Neuronal stem cell (in vitro differentiated cells): ENCODE measurements at regions not wholly inside any gene's neighbourhood (a gene's known extent, or its start where the extent isn't known, plus 50 kb on each side); places are given as distances from the start of the nearest gene placed in this dataset.

Experiments
- DNase-seq: peaks from one replicate; pipeline ENCODE4 v3.0.0-alpha.2; 2013; ENCODE audit warnings: low spot score
- H2AFZ ChIP-seq: one replicate; pipeline ENCODE4 v1.6.1; 2013; ENCODE audit warnings: mild to moderate bottlenecking, low read length, inconsistent platforms
- H2AK5ac ChIP-seq: 2 replicates; pipeline ENCODE4 v1.6.1; 2013; ENCODE audit warnings: low read depth, mild to moderate bottlenecking, inconsistent platforms, low read length, moderate library complexity, mixed read lengths
- H2BK120ac ChIP-seq: 2 replicates; pipeline ENCODE4 v1.6.1; 2013; ENCODE audit warnings: low read depth, mild to moderate bottlenecking, inconsistent platforms, low read length, moderate library complexity, mixed read lengths
- H2BK12ac ChIP-seq: one replicate; pipeline ENCODE4 v1.6.1; 2013; ENCODE audit warnings: low read length, inconsistent platforms
- H2BK15ac ChIP-seq: 2 replicates; pipeline ENCODE4 v1.6.1; 2013; ENCODE audit warnings: mild to moderate bottlenecking, low read length, inconsistent platforms, mixed read lengths
- H2BK5ac ChIP-seq: one replicate; pipeline ENCODE4 v1.6.1; 2013; ENCODE audit warnings: inconsistent platforms, mild to moderate bottlenecking, low read length, moderate library complexity
- H3K14ac ChIP-seq: one replicate; pipeline ENCODE4 v1.6.1; 2013; ENCODE audit warnings: low read length, inconsistent platforms
- H3K18ac ChIP-seq: 2 replicates; pipeline ENCODE4 v1.6.1; 2013; ENCODE audit warnings: low read length, inconsistent platforms
- H3K23ac ChIP-seq: 2 replicates; pipeline ENCODE4 v1.6.1; 2013; ENCODE audit warnings: low read depth, mild to moderate bottlenecking, mixed read lengths, low read length, inconsistent platforms; ENCODE audit not compliant: poor library complexity
- H3K27ac ChIP-seq: replicated peaks from 3 replicates; pipeline ENCODE4 v1.5.1; 2013; ENCODE audit warnings: low read length, inconsistent platforms
- H3K27me3 ChIP-seq, 3 experiments: 2 replicates each; pipeline ENCODE4 v1.6.1; 2013; ENCODE audit warnings: low read length in 3 of 3, mild to moderate bottlenecking in 2 of 3, inconsistent platforms in 1 of 3, low read depth in 1 of 3, mixed read lengths in 1 of 3, moderate library complexity in 1 of 3; ENCODE audit not compliant: control insufficient read depth in 3 of 3, insufficient read depth in 3 of 3
- H3K36me3 ChIP-seq, 2 donors: replicated peaks in 1 of 2; 2 replicates each; pipeline ENCODE4 v1.6.1; 2013; ENCODE audit warnings: low read length in 2 of 2; ENCODE audit not compliant: control insufficient read depth in 2 of 2, insufficient read depth in 2 of 2
- H3K4ac ChIP-seq: 2 replicates; pipeline ENCODE4 v1.6.1; 2013; ENCODE audit warnings: inconsistent platforms, mild to moderate bottlenecking, low read length, moderate library complexity
- H3K4me1 ChIP-seq, 2 donors: 1 replicate in 1 of 2; 2 replicates in 1 of 2; pipeline ENCODE4 v1.6.1; 2013; ENCODE audit warnings: low read length in 2 of 2, low read depth in 1 of 2; ENCODE audit not compliant: control insufficient read depth in 2 of 2, insufficient read depth in 1 of 2
- H3K4me2 ChIP-seq: one replicate; pipeline ENCODE4 v1.6.1; 2013; ENCODE audit warnings: mild to moderate bottlenecking, low read length, inconsistent platforms; ENCODE audit not compliant: insufficient read depth, poor library complexity, severe bottlenecking
- H3K4me3 ChIP-seq, 2 donors: 2 replicates each; pipeline ENCODE4 v1.5.1; 2013; ENCODE audit warnings: low read length in 2 of 2, mild to moderate bottlenecking in 2 of 2, inconsistent platforms in 1 of 2, moderate library complexity in 1 of 2
- H3K79me1 ChIP-seq: one replicate; pipeline ENCODE4 v1.6.1; 2013; ENCODE audit warnings: low read depth, mild to moderate bottlenecking, inconsistent platforms, low read length, moderate library complexity
- H3K9ac ChIP-seq: one replicate; pipeline ENCODE4 v1.6.1; 2013; ENCODE audit warnings: mild to moderate bottlenecking, low read depth, low read length, inconsistent platforms; ENCODE audit not compliant: poor library complexity
- H3K9me3 ChIP-seq, 2 donors: replicated peaks in 1 of 2; 2 replicates each; pipeline versions ENCODE3 to v1.6.1; 2013; ENCODE audit warnings: low read length in 2 of 2, mild to moderate bottlenecking in 2 of 2, inconsistent platforms in 1 of 2, low read depth in 1 of 2, mixed read lengths in 1 of 2, moderate library complexity in 1 of 2; ENCODE audit not compliant: control insufficient read depth in 2 of 2, insufficient read depth in 1 of 2
- H4K8ac ChIP-seq: one replicate; pipeline ENCODE4 v1.6.1; 2013; ENCODE audit warnings: low read depth, mild to moderate bottlenecking, inconsistent platforms, low read length, moderate library complexity
- H4K91ac ChIP-seq: one replicate; pipeline ENCODE4 v1.6.1; 2013; ENCODE audit warnings: low read length, low read depth, mild to moderate bottlenecking, inconsistent platforms; ENCODE audit not compliant: poor library complexity
- WGBS, 2 donors: extraction: QIAGEN DNeasy Blood & Tissue Kit; methylation state at CpG; one replicate each; pipeline ENCODE4 v1.1.7; 2013; ENCODE audit warnings: missing lambda C conversion rate in 2 of 2, mixed read lengths in 1 of 2; ENCODE audit not compliant: insufficient read length in 2 of 2, insufficient replicate concordance in 1 of 2; ENCODE audit errors: extremely low coverage in 2 of 2; 5-methylcytosine and 5-hydroxymethylcytosine counted together

GRCh38 chr4:159410076-159410777 lies 307.3 kb downstream of the RAPGEF2 start:
- Histone ChIP-seq H3K27me3 (no peaks in the 10 kb centered on the region), H4K91ac (no peak overlapping the region), H2AFZ (no peak overlapping the region), H3K14ac (no peak overlapping the region), H2BK12ac (no peak overlapping the region), H3K9me3 (no peaks in the 10 kb centered on the region), H3K4ac (no peak overlapping the region), H4K8ac (no peak overlapping the region), H3K4me3 (no peak overlapping the region), H2AK5ac (no peak overlapping the region), H2BK5ac (no peak overlapping the region), H2BK15ac (no peak overlapping the region), H3K27ac (no peak overlapping the region), H3K36me3 (no peaks in the 10 kb centered on the region), H3K9ac (no peak overlapping the region), H3K18ac (no peak overlapping the region), H3K23ac (no peak overlapping the region), H3K4me1 (no peaks in the 10 kb centered on the region), H3K4me2 (no peak overlapping the region), H3K79me1 (no peaks in the 10 kb centered on the region), H2BK120ac (no peak overlapping the region)
- WGBS, 2 donors, result no CpG with 5 or more reads among the region's 4 CpGs
- no peak for DNase-seq

GRCh38 chr4:159410891-159411290 lies 308.0 kb downstream of the RAPGEF2 start:
- Histone ChIP-seq H2BK15ac (no peak overlapping the region), H3K27ac (no peak overlapping the region), H3K18ac (no peak overlapping the region), H3K9me3 (no peaks in the 10 kb centered on the region), H3K4me2 (no peak overlapping the region), H3K79me1 (no peaks in the 10 kb centered on the region), H3K27me3 (no peaks in the 10 kb centered on the region), H3K23ac (no peak overlapping the region), H3K9ac (no peak overlapping the region), H2BK5ac (no peak overlapping the region), H3K4me3 (no peak overlapping the region), H3K14ac (no peak overlapping the region), H4K8ac (no peak overlapping the region), H2BK12ac (no peak overlapping the region), H2BK120ac (no peak overlapping the region), H4K91ac (no peak overlapping the region), H2AFZ (no peak overlapping the region), H2AK5ac (no peak overlapping the region), H3K4me1 (no peaks in the 10 kb centered on the region), H3K36me3 (no peaks in the 10 kb centered on the region), H3K4ac (no peak overlapping the region)
- whole genome bisulfite sequencing, 2 donors, result no CpG with 5 or more reads among the region's 5 CpGs
- no peak for DNase-seq

- no peak overlapping the region for H3K4me3 ChIP-seq
- no peaks in the 10 kb centered on the region for H3K4me1 ChIP-seq
- H4K91ac ChIP-seq, result no peak overlapping the region
- no peak overlapping the region for H3K27ac ChIP-seq
- no peak overlapping the region for H3K14ac ChIP-seq
- no peak overlapping the region for H3K9ac ChIP-seq
- H3K4ac ChIP-seq, result no peak overlapping the region
- no peak for DNase-seq
- no peak overlapping the region for H2AK5ac ChIP-seq
- no peak overlapping the region for H3K23ac ChIP-seq
- no peaks in the 10 kb centered on the region for H3K27me3 ChIP-seq
- H3K36me3 ChIP-seq, result no peaks in the 10 kb centered on the region
- no peak overlapping the region for H3K4me2 ChIP-seq
- H2BK12ac ChIP-seq, result no peak overlapping the region
- no peaks in the 10 kb centered on the region for H3K9me3 ChIP-seq
- H2AFZ ChIP-seq, result no peak overlapping the region
- H3K79me1 ChIP-seq, result no peaks in the 10 kb centered on the region
- H4K8ac ChIP-seq, result no peak overlapping the region
- WGBS, 2 donors, result no CpG with 5 or more reads among the region's 6 CpGs
- no peak overlapping the region for H2BK5ac ChIP-seq
- no peak overlapping the region for H2BK120ac ChIP-seq
- H3K18ac ChIP-seq, result no peak overlapping the region
- H2BK15ac ChIP-seq, result no peak overlapping the region
Observed at GRCh38 chr4:159413306-159413943, 310.5 kb downstream of the RAPGEF2 start.

- Histone ChIP-seq H3K4me1 (no peaks in the 10 kb centered on the region), H3K14ac (no peak overlapping the region), H3K36me3 (no peaks in the 10 kb centered on the region), H3K18ac (no peak overlapping the region), H2AFZ (no peak overlapping the region), H3K4me2 (no peak overlapping the region), H2BK120ac (no peak overlapping the region), H3K27me3 (no peaks in the 10 kb centered on the region), H4K91ac (no peak overlapping the region), H2BK12ac (no peak overlapping the region), H3K4me3 (no peak overlapping the region), H3K27ac (no peak overlapping the region), H4K8ac (no peak overlapping the region), H3K9ac (no peak overlapping the region), H3K23ac (no peak overlapping the region), H3K9me3 (no peaks in the 10 kb centered on the region), H2BK5ac (no peak overlapping the region), H2BK15ac (no peak overlapping the region), H3K4ac (no peak overlapping the region), H2AK5ac (no peak overlapping the region), H3K79me1 (no peaks in the 10 kb centered on the region)
- no CpG with 5 or more reads among the region's 4 CpGs for WGBS, 2 donors
- DNase-seq, result no peak
Observed at GRCh38 chr4:159414305-159414704, 311.4 kb downstream of the RAPGEF2 start.
